ENCODE measurements at regions not wholly inside any gene's neighbourhood (a gene's known extent, or its start where the extent isn't known, plus 50 kb on each side); places are given as distances from the start of the nearest gene placed in this dataset.

DNA sequence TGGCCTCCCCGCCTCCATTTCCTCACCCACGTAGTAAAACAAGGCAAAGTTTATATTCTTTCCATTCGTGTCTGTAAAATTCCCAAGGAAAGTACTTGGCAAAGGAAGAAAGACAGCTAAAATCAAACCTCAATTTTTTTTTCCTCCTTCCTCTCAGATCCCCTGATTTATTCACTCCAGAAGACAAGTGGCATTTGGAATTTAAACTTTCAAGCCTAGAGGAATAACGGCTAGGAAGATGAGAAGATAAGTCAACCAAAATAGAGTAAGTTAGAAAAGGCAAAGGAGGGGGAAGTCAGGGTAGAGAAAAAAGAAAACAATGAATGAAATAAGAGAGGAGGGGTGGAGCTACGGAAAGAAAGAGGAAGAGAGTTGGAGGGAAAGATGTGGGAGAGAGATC lies 198.9 kb upstream of the PIK3C3 start:
- no peak for TF ChIP-seq YY1 (IDR thresholded peaks at IDR 0.05; ENCODE audit: insufficient read depth, insufficient read length)
- TF ChIP-seq ZNF274 (IDR thresholded peaks at IDR 0.05; ENCODE audit: low read depth, low read length), result no peak

Data from NT2/D1 (cell line).